Keratinocyte (primary cell): ENCODE measurements at regions not wholly inside any gene's neighbourhood (a gene's known extent, or its start where the extent isn't known, plus 50 kb on each side); places are given as distances from the start of the nearest gene placed in this dataset.

Source experiments
- DNase-seq: peaks from one replicate; pipeline ENCODE4 v3.0.0-alpha.2; 2011; ENCODE audit warnings: low read depth, missing footprints, low spot score
- FAIRE-seq: peaks from 2 replicates; lab custom pipeline; 2011; peaks lifted over from hg19 to GRCh38; lab: Jason Lieb, UNC
- H2AFZ ChIP-seq: 2 replicates; pipeline ENCODE4 v1.6.0; 2012; ENCODE audit warnings: low read length, control low read depth, inconsistent platforms; ENCODE audit not compliant: control insufficient read depth
- H3K27ac ChIP-seq: 2 replicates; pipeline ENCODE4 v1.5.1; 2011; ENCODE audit warnings: low read length; ENCODE audit not compliant: control insufficient read depth, insufficient read depth
- H3K27me3 ChIP-seq: 3 replicates; pipeline ENCODE4 v1.6.0; 2011; ENCODE audit warnings: low read length; ENCODE audit not compliant: control insufficient read depth, insufficient read depth; ENCODE audit errors: extremely low read depth
- H3K36me3 ChIP-seq, 2 experiments: 2 replicates in 1 of 2; 3 replicates in 1 of 2; pipeline ENCODE4 v1.5.1; 2011; ENCODE audit warnings: low read length in 2 of 2, mild to moderate bottlenecking in 1 of 2; ENCODE audit not compliant: control insufficient read depth in 2 of 2, insufficient read depth in 2 of 2; ENCODE audit errors: extremely low read depth in 1 of 2
- H3K4me1 ChIP-seq: 3 replicates; pipeline ENCODE4 v1.5.1; 2011; ENCODE audit warnings: low read length; ENCODE audit not compliant: control insufficient read depth, insufficient read depth; ENCODE audit errors: extremely low read depth
- H3K4me2 ChIP-seq: 3 replicates; pipeline ENCODE4 v1.6.0; 2011; ENCODE audit warnings: low read depth, low read length; ENCODE audit not compliant: control insufficient read depth, insufficient read depth; ENCODE audit errors: extremely low read depth
- H3K4me3 ChIP-seq, 3 experiments: fragments of 200-600 bp in 1 of 3; sonication (generic) in 1 of 3; 2 replicates in 2 of 3; 3 replicates in 1 of 3; pipeline ENCODE4 v1.5.1; 2011 to 2016; ENCODE audit warnings: low read length in 3 of 3, mild to moderate bottlenecking in 3 of 3, control low read depth in 2 of 3, inconsistent platforms in 1 of 3, low read depth in 1 of 3, mixed read lengths in 1 of 3, mixed run types in 1 of 3, moderate library complexity in 1 of 3; ENCODE audit not compliant: control insufficient read depth in 2 of 3, insufficient read depth in 2 of 3; ENCODE audit errors: extremely low read depth in 1 of 3
- H3K79me2 ChIP-seq: 2 replicates; pipeline ENCODE4 v1.6.0; 2012; ENCODE audit warnings: low read length; ENCODE audit not compliant: control insufficient read depth, insufficient read depth
- H3K9ac ChIP-seq: 3 replicates; pipeline ENCODE4 v1.6.0; 2011; ENCODE audit warnings: low read length; ENCODE audit not compliant: control insufficient read depth, insufficient read depth; ENCODE audit errors: extremely low read depth
- H3K9me1 ChIP-seq: 3 replicates; pipeline ENCODE4 v1.6.0; 2011; ENCODE audit warnings: low read length; ENCODE audit not compliant: control insufficient read depth, insufficient read depth; ENCODE audit errors: extremely low read depth
- H3K9me3 ChIP-seq: 2 replicates; pipeline ENCODE4 v1.5.1; 2012; ENCODE audit warnings: low read depth, low read length; ENCODE audit not compliant: control insufficient read depth
- H4K20me1 ChIP-seq: 3 replicates; pipeline ENCODE4 v1.6.0; 2011; ENCODE audit warnings: low read length; ENCODE audit not compliant: control insufficient read depth, insufficient read depth; ENCODE audit errors: extremely low read depth
- EZH2 ChIP-seq: IDR thresholded peaks from one replicate; pipeline ENCODE4 v1.6.1; 2012; ENCODE audit warnings: inconsistent platforms, mild to moderate bottlenecking, low read length, moderate library complexity
- dilution Hi-C: fragments of 300-500 bp; cut with MboI; formaldehyde crosslinking; loops from one replicate; pipeline ENCODE4 v1.7.0; 2020; ENCODE audit warnings: low sequenced_read_pairs; ENCODE audit not compliant: extremely low pct_ligation_motif_present
- TF ChIP-seq, protein P1 (sequence below), 3 experiments: IDR thresholded peaks in 1 of 3; conservative IDR thresholded peaks in 1 of 3; optimal IDR thresholded peaks in 1 of 3; 2 replicates in 2 of 3; 3 replicates in 1 of 3; pipeline versions ENCODE3 to v1.5.1; 2011; ENCODE audit warnings: low read length in 3 of 3, mild to moderate bottlenecking in 3 of 3, moderate library complexity in 2 of 3, control low read depth in 1 of 3, inconsistent platforms in 1 of 3; ENCODE audit not compliant: insufficient read depth in 2 of 3; ENCODE audit errors: extremely low read depth in 1 of 3

DNA sequence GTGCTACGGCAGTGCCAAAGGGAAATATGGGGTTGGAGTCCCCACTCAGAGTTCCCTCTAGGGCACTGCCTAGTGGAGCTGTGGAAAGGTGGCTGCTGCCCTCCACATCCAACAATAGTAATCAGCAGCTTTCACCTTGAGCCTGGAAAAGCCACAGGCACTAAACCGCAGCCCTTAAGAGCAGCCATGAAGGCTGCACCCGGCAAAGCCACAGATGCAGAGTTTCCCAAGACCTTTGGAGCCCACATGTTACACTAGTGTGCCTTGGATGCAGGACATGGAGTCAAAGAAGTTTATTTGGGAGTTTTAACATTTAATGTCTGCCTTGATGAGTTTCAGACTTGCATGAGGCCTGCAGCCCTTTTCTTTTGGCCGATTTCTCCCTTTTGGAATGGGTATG lies 91.4 kb upstream of the HSF2 start:
- Histone ChIP-seq H2AFZ (no peak overlapping the region), H3K27ac (no peak overlapping the region), H3K27me3 (no peaks in the 10 kb centered on the region), H3K4me2 (no peak overlapping the region), H4K20me1 (no peaks in the 10 kb centered on the region), H3K9me1 (no peaks in the 10 kb centered on the region), H3K4me1 (no peaks in the 10 kb centered on the region), H3K4me3 (no peak overlapping the region), H3K9ac (no peak overlapping the region), H3K79me2 (no peaks in the 10 kb centered on the region), H3K9me3 (no peaks in the 10 kb centered on the region), H3K36me3 (no peaks in the 10 kb centered on the region)
- FAIRE-seq: no peak
- dilution Hi-C loops: no loop called here
- TF ChIP-seq, protein P1, sequence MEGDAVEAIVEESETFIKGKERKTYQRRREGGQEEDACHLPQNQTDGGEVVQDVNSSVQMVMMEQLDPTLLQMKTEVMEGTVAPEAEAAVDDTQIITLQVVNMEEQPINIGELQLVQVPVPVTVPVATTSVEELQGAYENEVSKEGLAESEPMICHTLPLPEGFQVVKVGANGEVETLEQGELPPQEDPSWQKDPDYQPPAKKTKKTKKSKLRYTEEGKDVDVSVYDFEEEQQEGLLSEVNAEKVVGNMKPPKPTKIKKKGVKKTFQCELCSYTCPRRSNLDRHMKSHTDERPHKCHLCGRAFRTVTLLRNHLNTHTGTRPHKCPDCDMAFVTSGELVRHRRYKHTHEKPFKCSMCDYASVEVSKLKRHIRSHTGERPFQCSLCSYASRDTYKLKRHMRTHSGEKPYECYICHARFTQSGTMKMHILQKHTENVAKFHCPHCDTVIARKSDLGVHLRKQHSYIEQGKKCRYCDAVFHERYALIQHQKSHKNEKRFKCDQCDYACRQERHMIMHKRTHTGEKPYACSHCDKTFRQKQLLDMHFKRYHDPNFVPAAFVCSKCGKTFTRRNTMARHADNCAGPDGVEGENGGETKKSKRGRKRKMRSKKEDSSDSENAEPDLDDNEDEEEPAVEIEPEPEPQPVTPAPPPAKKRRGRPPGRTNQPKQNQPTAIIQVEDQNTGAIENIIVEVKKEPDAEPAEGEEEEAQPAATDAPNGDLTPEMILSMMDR (optimal IDR thresholded peaks at IDR 0.05 in 1 of 3, IDR thresholded peaks at IDR 0.05 in 1 of 3, conservative IDR thresholded peaks at IDR 0.05 in 1 of 3; ENCODE audit: extremely low read depth in 1 of 3, insufficient read depth in 2 of 3, low read length in 3 of 3): no peak
- TF ChIP-seq EZH2: no peak
- DNase-seq: no peak

DNA sequence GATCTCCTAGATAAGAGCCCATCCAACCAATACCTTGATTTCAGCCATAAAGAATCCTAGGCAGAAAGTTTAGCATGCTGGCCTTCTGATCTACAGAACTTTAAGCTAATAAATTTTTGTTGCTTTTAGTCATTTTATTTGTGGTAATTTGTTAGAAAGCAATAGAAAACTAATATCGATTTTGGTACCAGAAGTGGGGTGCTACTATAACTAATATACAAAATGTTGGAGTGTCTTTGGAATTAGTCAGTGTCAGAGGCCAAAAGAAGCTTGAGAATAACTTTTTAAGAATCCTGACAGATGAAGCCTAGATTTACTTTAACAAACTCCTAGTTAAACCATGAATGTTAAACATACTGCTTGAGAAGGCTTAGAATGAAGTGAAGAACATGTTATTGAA lies 83.6 kb upstream of the HSF2 start:
- H3K4me3 ChIP-seq: no peak overlapping the region
- no peaks in the 10 kb centered on the region for H4K20me1 ChIP-seq
- H3K27me3 ChIP-seq: no peaks in the 10 kb centered on the region
- no peak overlapping the region for H3K9ac ChIP-seq
- H3K9me1 ChIP-seq: no peaks in the 10 kb centered on the region
- H3K27ac ChIP-seq: no peak overlapping the region
- dilution Hi-C loops: no loop called here
- H3K9me3 ChIP-seq: no peaks in the 10 kb centered on the region
- H3K4me1 ChIP-seq: no peaks in the 10 kb centered on the region
- no peaks in the 10 kb centered on the region for H3K36me3 ChIP-seq
- FAIRE-seq (no peak), DNase-seq (no peak)
- TF ChIP-seq, protein P1 (optimal IDR thresholded peaks at IDR 0.05 in 1 of 3, IDR thresholded peaks at IDR 0.05 in 1 of 3, conservative IDR thresholded peaks at IDR 0.05 in 1 of 3; ENCODE audit: extremely low read depth in 1 of 3, insufficient read depth in 2 of 3, low read length in 3 of 3): no peak
- TF ChIP-seq EZH2: no peak
- H3K4me2 ChIP-seq: no peak overlapping the region
- no peaks in the 10 kb centered on the region for H3K79me2 ChIP-seq
- H2AFZ ChIP-seq: no peak overlapping the region
